GM21786 (cell line): ENCODE measurements at regions not wholly inside any gene's neighbourhood (a gene's known extent, or its start where the extent isn't known, plus 50 kb on each side); places are given as distances from the start of the nearest gene placed in this dataset.

Experiments
- ATAC-seq: cut with Tn5 transposase; IDR thresholded peaks from one replicate; pipeline ENCODE4 v1.9.1; 2021; ENCODE audit not compliant: unreplicated experiment

DNA sequence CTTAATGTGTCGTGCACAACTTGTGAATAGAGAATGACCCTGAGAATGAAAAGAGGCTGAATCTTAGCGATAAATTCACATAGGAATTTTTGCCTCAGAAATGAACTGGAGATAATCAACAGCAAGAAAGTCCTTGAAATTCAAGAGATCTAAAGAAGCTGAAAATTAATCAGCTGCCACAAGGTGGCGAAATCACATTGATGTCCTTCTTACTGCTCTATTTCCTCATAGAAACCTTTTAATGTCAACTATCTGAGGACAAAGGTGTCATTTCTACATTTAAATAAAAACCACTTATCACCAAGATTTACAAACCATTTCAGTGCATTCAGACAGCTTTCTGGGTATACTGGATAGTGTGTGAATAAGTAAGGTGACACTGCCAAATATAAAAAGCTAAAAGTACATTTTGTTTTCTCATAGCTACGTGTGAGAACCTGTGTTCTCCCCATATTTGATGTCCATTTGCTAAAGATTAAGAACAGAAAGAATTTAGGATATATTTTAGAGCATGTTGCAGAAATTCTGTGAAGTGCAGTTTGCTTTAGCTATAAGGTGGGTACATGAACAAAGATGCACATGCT is 485.3 kb upstream of the PTBP2 start:
- no peak for ATAC-seq

DNA sequence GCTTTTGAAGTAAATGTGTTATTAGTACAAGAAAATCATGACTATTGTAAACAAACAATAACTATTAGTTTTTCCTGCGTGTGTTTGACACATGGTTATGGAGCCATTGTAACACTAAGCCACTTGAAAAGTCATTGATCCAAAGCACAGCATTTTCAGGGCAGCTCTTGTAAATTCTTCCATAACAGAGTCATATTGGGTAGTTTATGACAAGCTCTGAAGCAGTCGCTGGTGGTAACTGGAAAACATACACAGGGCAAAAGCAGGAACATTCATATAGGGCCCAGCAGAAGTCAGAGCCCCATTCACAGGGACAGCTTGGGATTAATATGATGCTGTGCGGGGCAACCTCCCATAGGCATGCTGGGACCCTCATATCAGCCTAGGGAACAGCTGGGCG is 483.2 kb upstream of the PTBP2 start:
- ATAC-seq = no peak

DNA sequence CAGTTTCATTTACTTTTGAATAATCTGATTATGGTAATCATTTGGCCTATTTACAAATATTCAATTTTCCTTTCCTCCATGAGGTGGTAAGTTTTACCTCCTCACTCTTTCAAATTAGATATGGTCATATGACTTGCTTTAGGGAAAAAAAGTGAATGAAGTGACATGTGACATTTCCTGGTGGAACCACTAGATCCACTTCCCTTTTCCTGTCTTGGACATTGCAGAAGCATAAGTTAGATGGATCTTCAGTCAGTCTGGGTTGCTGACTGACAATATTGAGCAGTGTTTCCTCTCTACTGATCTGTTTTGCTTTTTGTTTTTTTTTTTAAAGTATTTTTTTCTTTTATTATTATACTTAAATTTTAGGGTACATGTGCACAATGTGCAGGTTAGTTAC is 481.1 kb upstream of the PTBP2 start:
- ATAC-seq = no peak

DNA sequence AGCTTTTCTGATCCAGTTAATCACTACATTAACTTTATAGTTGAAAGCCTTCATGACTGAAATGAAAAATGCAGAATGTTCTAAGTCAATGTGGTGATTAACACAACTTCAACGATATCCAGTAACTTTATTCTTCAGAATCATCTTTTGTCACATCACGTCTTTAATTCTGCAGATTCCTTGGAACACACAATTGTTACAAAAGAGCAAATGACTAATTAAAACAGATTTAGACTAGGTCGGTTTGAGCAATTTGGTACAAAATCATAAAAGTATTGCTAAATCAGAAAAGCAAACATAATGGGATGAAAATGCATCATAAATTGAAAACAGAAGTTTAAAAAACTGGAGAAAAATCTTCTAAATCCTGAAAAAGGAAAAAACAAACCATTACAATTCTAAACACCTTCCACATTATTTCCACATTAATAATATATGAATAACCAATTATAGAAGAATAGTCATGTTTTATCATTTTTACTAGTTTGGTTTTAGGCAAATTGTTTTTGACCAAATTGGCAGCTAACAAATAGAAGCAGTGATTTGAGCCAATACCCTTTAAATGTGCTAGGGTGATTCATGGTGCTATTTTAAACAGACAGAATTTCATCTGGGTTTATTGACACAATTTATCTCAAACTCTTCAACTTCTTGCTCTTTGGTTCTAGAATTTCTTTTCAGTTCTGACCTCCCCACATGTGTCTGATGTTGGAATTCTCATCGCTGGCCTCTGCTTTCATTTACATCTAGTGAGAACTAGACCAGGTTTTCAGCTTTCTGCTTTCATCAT is 468.1 kb upstream of the PTBP2 start:
- no peak for ATAC-seq

DNA sequence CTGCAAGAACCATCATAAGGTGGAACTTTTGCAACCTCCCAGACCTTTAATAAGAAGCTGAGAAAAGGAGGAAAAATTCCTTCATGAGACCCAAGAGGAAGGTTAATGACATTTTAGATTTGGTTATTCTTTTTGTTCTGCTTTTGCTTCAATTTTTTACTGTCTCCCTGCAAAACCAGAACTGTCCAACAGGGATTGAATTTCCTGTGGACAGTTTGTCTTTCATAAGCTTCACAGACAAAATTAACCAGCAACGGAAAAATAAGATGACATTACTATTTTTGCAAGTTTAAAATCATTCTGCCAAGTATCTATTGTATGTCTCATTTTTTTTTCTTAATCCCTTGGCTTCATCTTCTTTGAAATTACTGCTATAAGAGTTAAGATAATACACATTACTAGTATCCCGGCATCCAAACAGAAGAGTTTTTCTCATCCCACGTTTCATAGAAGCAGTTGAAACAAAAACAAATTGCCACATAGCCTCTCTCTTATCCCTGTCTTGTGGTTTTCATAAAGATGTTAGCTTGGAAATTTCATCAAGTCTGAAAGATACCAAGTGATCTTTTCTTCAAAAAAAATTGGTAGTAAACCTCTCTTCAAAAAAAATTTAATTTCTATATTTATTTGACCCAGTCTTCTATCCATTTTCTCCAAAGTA is 465.3 kb upstream of the PTBP2 start:
- no peak for ATAC-seq

DNA sequence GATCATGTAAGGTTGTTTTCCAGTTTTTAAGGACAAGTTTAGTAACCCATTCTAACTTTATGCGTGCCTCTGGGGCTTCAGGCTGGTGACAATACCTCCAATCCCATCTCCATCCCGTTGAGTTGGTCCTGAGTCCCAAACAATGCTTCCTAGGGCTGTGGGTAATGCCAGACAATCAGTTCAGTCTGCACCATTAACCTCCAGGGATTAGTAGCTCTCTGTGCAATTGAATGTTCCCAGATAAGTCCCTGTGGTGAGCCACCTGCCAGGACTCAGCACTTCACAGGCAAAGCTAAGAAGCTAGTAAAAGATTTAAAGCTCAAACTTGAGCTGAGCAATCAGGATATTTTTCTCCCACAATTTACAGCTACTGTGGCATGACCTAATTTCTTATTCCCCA is 462.2 kb upstream of the PTBP2 start:
- no peak for ATAC-seq

DNA sequence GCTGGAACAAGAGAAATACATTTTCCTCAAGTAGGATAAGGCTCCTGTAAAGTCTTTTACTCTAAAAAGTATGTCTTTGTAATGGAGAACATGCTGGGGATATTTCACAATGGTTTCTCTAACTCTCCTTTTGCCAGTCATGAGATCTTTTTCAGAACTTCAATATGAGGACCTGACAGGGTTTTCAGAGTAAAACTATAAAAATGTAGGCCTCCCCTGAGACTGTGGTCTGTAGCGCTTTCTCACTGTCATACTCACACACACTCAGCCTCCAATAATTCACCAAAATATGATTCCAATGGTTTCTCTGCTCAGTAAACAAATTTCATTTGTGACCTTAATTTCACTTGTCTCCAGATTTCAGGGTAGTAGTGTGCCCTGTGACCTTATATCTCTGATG is 440.1 kb upstream of the PTBP2 start:
- ATAC-seq = no peak

DNA sequence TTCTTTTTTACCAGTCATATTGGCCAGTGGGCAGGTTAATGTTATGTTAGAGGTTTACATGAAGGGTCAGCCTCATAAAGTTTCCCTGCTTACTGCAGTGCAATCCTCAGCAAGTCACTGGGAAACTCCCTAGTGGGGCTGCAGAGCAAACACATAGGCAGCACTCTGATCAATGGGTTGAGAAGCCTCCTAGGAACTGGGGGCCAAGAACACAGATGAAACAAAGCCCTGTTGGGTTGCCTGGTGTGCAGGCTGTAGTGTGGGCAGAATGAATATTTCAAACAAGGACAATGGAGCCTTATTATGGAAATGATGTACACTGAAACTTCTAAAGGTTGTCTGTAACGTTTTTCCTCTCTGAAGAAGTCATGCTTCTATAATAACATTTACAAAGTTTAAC is 431.6 kb upstream of the PTBP2 start:
- ATAC-seq = no peak

DNA sequence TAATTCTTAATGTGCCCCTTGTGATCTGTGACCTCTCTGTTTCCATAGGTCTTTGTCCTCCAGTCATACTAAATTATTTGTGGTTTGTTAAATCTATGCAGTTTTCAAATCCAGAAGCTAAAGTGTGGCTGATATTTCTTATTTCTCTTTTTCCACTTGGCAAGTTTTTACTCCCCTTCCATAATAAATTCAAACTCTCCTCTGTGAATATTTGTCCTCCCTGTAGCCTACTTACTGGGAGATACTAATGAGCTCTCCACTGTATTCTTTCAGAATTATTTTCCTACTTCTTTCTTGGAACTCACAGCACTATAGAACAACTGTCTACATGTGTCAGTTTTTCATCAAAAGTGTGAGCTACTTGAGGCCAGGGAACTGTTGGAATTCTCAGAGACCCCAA is 430.8 kb upstream of the PTBP2 start:
- no peak for ATAC-seq

DNA sequence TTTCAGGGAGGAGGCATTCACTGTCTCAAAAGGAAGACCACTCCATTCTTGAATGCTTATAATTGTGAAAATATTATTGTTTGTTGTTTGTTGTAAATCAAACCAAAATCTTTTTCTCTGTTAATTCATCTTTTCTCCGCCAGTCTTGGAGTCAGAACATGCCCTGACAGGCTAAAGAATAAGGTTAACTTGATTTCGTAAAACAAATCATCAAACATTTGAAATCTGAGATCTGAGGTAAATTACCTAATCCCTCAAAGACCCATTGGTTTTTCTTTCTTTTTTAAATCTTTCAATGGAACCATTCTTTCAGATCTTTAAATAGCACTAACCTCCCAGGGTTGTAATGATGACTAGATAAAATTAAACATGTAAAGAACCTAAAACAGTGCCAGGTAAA is 430.1 kb upstream of the PTBP2 start:
- ATAC-seq = no peak

DNA sequence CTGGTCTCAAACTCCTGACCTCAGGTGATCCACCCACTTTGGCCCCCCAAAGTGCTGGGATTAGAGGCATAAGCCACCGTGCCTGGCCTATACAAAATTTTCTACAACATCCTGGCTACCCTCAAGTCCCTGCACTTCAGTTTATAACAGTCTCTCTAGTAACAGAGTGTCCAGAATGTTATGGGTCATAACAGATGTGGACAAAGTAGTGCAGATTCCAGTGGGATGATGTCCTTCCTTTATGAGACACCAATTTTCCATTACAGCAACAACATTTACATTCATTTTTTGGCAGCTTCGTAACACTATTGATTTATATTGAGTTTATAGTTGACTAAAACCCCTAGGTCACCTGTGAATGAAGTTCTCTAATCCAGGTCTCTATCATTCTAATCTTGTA is 429.4 kb upstream of the PTBP2 start:
- no peak for ATAC-seq

DNA sequence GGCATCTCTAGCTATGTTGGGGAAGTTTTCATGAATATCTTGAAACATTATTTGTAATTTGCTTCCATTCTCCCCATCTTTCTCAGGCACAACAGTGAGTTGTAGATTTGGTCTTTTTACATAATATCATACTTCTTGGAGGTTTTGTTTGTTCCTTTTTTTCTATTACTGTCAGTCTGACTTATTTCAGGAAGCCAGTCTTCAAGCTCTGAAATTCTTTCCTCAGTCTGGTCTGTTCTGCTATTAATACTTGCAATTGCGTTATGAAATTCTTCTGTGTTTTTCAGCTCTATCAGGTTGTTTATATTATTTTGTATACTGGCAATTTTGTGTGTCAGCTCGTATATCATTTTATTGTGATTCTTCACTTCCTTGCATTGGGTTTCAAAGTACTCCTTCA is 424.6 kb upstream of the PTBP2 start:
- no peak for ATAC-seq

DNA sequence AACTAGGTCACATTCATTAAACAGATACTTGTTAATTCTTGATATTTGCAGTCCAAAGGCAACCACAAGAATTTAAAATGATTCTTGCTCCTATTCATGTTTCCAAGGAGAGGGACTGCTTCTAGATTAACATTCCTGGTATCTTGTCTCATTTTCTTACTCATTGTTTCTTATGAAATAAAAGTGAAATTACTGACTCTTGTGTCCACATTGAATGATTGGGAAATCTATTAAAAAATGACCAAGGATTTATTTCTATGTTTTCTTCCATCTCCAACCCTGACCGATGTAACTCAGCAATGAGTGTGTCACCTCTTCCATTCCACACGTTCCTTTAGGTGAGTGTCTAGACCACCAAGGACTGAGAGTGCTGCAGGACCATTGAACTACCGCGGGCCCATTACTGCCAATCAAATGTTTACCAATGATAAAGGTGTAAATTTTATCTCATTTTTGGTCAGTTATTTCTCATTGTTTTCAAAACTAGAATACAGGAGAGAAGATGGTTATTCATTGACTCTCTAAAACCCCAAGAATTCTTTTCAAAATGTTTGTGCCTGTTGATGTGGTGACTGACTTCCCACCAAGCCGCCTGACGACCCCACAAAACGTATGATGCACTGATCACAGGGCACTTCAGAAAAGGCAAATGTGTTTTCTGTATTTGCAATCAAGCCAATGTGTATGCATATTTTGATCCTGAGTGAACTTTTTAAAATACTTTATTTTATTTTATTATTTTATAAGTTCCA is 414.6 kb upstream of the PTBP2 start:
- no peak for ATAC-seq

DNA sequence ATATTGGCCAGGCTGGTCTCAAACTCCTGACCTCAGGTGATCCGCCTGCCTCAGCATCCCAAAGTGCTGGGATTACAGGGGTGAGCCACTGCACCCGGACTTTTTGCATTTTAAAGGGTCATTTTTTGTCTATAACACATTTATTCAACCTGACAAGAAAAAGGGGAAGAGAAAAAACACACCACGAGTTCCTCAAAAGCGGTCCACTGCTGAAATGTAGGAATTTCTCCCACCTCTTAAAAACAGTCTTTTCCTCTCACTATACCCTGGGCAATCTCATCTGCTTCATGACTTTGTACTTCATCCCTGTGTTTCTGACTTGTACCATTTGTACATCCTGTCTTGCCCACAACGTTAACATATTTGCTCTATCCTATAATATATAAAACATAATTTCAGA is 413.3 kb upstream of the PTBP2 start:
- no peak for ATAC-seq

DNA sequence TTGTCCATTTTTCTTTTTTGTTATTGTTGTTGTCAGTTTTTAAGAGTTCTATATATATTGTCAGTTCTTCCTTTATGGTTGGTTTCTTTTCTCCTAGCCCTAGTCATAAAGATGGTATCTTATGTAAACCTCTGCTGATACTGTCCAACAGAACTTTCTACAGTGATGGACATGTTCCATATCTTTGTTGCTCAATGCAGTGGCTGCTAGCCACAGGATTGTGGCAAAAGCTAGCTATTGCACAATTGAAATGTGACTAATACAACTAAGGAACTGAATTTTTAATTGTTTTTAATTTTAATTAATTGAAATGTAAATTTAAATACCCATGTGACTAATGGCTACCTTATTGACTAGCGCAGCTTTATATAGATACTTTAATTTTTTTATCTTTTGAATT is 411.8 kb upstream of the PTBP2 start:
- no peak for ATAC-seq

DNA sequence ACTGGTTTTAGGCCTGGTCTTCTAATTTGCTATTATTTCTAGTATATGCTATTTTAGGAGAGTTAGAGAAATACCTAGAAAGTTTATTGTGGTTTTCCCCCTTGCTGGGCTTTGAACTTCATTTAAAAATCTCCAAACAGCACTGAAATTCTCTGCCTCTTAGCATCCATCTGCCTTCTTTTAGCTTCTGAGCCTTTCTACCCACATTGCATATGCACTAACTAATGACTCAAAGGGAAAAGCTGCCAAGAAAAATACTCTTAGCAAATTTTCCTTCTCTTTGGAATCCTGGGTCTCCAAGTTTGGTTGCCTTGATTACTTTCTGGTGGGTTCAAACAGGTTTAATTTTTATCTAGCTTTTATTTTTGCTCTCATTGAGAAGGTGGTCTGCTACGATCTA is 408.4 kb upstream of the PTBP2 start:
- ATAC-seq = no peak

DNA sequence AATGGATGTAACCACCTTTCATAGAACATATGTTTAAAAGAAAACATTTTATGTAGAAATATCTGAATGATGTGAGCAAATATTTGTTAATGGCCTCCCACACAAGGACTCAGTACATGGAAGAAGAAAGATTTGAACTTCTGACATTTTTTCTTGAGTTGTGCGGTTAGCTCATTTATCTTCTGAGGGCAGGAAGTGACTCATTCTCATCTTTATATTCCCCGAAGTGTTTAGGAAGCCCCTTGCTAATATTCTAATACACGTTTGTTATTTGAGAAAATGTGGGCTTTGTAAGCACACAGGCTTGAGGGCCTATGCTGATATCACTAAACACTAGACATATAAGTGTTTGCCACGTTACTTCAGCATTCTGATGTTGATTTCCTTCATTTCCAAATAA is 392.5 kb upstream of the PTBP2 start:
- ATAC-seq = no peak

DNA sequence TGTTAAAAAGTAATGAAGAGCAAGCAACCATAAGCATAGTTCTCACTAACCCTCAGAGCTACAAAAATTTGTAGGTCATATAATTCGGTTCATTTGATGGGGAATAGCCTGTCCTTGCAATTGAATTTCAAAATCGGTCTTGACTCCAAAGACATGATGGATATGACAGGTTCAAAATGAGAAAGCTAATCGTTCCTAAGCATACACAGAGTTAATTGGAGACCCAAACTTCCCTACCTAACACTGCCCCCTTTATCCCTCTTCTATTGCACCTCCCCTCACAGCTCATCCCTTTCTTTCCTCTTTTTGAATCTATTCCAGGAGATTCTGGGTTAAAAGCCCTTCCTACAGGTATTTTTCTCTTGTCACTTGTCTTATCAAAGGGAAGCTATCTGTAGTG is 390.0 kb upstream of the PTBP2 start:
- no peak for ATAC-seq

DNA sequence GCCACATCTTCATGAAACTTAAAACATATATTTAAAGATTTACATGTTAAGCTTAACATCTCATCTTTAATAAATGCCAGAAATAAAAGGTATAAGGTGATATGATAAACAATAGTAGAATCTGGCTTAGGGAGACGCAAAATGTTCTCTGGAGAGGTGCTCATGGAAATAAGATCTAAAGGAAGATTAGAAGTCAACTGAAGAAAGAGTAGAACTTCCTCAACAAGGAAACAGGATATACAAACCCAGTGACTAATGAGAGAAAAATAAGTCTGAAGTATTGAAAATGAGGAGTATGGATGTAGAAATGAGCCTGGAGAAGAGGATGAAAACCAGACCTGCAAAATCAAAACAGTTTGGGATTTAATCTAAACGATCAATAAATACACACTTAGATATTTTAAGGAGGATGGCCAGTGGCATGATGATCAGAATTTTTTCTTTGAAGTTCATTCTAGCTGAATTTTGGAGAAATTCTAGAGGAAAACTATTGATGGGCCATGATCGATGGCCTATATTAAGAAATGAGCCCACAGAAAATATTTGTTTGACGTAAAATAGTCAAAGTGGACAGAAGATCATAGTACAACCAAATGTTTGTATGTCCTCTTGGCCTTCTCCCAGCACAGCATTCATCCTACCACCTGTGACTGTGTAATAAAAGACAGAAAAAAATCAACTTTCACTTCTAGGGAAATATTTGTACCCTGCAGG is 387.9 kb upstream of the PTBP2 start:
- ATAC-seq = no peak

DNA sequence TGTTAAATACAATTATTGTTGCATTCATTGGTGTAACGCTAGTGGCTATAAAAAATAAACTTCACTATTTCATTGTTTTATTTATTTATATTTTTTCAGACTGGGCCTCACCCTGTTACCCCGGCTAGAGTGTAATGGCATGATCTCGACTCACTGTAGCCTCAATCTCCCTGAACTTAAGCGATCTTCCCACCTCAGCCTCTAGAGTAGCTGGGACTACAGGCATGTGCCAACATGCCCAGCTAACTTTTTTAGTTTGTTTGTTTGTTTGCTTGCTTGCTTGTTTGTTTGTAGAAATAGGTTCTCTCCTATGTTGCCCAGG is 387.4 kb upstream of the PTBP2 start:
- ATAC-seq = no peak

DNA sequence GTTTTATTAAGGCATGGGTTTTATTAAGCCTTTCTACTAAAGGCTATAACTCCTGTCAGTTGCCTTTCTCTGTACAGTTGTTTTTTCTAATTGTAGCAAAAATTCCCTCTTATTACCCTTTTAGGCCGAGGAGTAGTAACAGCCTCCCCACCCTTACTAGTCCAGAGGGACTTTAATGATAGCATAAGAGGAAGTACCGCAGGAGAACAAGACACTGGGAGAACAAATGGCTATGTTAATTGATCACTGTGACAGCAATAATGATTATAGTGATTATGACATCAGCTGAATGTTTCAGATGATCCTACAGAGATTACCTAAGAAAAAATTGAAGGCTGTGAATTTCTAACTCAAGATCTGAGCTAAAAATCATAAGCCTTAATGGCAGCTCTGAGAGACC is 383.0 kb upstream of the PTBP2 start:
- no peak for ATAC-seq
